HG03175 (cell line): ENCODE measurements at regions not wholly inside any gene's neighbourhood (a gene's known extent, or its start where the extent isn't known, plus 50 kb on each side); places are given as distances from the start of the nearest gene placed in this dataset.

Experiments
- ATAC-seq: cut with Tn5 transposase; IDR thresholded peaks from one replicate; pipeline ENCODE4 v1.9.1; 2021; ENCODE audit warnings: mild to moderate bottlenecking, moderate library complexity; ENCODE audit not compliant: unreplicated experiment

DNA sequence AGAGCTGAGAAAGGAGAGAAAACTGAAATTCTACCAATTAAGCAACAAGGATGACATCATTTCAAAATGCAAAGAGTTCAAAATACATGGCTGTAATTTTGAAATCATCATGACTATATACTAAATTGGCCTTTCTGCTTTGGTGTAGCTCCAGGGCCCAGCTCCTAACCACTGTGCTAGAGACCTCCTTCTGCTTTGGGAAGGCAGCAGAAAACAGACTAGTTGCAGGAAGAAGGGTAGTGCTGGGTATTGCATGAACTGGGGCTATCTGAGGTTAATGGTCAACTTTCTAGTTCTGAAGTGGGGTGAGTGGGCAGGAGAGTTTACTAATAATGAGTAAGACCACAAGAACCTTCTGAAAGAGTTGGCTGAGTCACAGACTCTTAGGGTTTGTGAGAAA, 66.2 kb downstream of the PTGER2 start:
- ATAC-seq: peak; percentile 100
